SKM-1 (cell line): ENCODE measurements at regions not wholly inside any gene's neighbourhood (a gene's known extent, or its start where the extent isn't known, plus 50 kb on each side); places are given as distances from the start of the nearest gene placed in this dataset.

ENCODE experiments used
- DNase-seq: peaks from one replicate; lab custom pipeline; 2025; ENCODE audit not compliant: unreplicated experiment; lab: John Stamatoyannopoulos, UW

DNA sequence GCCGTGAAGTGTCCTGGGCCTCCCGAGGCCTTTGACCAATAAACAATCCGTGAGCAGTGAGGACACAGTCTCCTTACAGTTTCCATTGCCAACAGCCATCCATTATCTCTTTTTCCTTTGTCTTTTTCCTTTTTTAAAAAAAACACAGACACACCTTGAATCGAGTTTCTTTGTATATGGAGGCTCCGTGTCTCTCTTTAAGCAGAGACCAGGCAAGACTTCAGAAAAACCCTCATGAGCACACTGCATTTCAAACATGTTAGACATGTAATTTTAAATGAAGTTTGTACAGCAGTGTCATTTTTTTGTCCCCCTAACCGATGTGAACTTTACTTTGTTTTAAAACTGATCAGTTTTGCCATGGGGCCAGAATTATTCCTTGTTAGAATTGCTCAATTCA is 111.1 kb downstream of the SPTSSA start:
- no peak for DNase-seq

DNA sequence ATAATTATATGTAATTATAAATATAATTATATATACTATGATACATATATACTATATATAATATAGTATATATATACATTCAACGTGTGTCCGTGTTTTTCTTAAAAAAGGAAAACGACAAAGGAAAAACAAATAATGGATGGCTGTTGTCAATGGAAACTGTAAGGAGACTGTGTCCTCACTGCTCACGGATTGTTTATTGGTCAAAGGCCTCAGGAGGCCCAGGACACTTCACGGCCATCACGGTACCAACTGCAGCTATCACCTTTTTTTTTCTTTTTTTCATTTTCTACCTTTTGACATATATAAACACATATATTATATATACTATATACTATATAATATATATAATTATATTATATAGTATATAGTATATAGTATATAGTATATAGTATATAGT is 113.4 kb downstream of the SPTSSA start:
- no peak for DNase-seq

DNA sequence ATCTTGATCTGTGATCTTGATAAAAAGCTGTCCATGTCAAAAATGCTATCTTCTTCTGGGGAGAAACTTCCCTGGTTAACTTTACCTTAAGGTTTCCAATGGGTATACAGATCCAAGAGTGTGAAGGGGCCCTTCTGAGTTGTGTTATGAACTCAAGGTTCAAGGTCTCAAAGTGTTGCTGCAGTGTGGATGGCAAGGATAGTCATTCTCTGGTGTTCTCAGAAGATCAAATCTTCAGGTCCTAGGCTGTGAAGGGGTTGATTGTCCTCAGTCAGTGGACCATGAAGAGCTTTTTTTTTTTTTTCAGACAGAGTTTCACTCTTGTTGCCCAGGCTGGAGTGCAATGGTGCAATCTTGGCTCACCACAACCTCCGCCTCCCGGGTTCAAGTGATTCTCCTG is 114.4 kb downstream of the SPTSSA start:
- DNase-seq: no peak

DNA sequence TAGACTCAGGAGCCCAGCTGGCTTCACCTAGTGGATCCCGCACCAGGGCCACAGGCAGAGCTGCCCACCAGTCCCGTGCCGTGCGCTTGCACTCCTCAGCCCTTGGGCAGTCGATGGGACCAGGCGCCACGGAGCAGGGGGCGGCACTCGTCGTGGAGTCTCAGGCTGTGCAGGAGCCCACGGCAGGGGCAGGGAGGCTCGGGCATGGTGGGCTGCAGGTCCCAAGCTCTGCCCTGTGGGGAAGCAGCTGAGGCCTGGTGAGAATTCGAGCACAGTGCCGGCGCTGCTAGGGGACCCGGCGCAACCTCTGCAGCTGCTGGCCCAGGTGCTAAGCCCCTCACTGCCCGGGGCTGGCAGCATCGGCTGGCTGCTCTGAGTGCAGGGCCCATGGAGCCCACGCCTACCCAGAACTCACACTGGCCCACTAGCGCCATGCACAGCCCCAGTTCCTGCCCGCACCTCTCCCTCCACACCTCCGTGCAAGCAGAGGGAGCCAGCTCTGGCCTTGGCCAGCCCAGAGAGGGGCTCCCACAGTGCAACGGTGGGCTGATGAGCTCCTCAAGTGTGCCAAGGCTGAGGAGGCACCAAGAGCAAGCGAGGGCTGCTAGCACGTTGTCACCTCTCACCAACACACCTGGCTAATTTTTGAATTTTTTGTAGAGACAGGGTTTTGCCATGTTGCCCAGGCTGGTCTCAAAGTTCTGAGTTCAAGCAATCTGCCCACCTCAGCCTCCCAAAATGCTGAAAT is 116.1 kb downstream of the SPTSSA start:
- DNase-seq: no peak

DNA sequence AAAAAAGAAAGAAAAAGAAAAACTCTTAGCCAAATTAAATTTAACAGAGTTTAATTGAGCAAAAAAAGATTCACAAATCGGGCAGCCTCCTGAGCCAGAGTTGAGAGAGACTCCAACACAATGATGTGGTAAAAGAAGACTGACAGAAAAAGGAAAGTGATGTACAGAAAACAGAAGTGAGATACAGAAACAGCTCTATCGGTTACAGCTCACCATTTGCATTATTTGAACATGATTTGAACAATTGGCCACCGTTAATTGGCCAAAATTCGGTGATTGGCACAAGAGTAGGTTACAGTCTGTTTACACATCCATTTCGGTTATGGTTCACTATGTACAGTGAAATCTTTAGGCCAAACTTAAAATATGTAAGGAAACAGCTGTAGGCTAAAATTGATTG is 117.7 kb downstream of the SPTSSA start:
- DNase-seq: no peak

DNA sequence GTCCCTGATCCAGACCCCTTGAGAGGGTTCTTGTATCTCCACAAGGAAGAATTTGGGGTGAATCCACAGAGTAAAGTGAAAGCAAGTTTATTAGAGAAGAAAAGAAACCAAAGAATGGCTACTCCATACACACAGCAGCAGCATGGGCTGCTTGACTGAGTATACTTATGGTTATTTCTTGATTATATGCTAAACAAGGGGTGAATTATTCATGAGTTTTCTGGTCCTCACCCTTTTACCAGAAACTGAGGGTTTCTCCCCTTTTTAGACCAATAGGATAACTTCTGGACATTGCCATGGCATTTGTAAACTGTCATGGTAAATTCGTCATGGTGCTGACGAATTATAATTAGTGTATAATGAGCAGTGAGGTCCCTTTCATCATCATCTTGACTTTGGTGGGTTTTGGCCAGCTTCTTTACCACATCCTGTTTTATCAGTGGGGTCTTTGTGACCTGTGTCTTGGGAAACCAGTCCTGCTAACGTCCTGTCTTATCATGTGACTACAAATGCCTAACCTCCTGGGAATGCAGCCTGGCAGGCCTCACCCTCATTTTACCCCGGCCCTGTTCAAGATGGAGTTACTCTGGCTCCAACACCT is 121.9 kb downstream of the SPTSSA start:
- no peak for DNase-seq

DNA sequence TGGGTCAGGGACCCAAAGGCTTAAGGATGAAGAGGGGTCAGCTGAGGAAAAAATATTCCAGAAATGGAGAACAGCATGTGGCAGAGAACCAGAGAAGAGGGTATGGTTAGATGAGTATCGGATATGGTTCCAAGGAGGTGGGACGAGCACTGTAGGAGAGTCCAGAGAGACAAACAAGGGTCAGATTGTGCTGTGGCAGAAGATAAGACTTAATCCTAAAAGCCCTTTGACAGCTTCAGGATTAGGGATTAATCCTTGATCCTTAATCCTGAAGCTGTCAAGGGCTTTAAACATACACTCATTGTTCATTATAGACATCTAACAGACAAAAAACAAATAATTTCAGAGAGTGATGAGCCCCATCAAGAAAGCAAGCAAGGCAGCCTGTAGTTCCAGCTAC is 124.0 kb downstream of the SPTSSA start:
- DNase-seq: no peak

DNA sequence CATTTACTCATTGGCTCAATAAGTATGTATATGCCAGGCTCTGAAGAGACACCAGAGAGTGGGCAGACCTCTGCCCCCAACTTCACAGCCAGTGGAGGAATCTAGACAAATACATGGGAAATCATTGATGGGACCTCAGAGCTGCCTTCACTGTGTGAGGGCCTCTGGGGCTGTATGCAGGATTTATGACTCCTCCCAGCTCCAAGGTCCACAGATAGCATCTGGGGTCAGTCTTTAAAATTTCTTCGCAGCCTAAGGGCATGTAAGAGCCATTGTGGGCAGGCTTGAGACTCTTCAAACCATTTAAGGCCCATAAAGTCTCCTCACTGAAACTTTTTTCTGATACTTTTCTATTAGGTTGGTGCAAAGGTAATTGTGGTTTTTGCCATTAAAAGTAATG is 125.5 kb downstream of the SPTSSA start:
- DNase-seq: no peak

DNA sequence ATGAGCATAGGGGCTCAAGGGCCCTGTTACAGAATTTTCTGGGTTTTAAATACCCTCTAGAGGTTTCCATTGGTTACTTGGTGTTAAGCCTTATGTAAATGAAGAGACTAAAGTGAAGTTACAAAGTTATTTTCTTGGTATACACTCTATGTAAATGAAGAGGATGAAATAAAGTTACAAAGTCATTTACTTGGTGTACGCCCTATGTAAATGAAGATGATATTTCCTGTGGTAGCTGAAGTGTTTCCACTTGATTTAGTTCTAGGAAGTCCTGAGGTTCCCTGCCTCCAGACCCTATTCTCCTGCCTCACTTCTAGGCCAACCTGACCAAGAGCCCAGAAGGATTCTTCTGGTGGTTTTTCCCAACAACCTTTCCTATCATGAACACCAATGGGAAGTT is 126.1 kb downstream of the SPTSSA start:
- DNase-seq: no peak

DNA sequence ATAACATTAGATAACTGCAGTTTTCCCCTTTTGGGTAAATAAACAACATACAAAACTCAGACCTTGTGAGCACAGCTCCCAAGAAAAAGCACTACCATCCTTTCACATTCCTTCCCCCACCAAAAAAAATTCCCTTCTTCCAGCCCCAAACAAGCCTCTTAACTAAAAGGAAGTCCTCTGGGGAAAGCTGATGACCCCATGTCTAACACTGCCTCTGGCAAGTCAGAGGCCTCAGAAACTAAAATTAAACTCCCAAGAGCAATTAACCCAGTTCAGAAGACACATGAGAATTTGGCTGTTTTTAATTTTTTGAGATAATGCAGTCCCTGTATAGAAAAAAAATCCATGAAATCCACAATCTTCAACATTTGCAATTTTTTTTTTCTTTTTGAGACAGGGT is 127.7 kb downstream of the SPTSSA start:
- DNase-seq: no peak

DNA sequence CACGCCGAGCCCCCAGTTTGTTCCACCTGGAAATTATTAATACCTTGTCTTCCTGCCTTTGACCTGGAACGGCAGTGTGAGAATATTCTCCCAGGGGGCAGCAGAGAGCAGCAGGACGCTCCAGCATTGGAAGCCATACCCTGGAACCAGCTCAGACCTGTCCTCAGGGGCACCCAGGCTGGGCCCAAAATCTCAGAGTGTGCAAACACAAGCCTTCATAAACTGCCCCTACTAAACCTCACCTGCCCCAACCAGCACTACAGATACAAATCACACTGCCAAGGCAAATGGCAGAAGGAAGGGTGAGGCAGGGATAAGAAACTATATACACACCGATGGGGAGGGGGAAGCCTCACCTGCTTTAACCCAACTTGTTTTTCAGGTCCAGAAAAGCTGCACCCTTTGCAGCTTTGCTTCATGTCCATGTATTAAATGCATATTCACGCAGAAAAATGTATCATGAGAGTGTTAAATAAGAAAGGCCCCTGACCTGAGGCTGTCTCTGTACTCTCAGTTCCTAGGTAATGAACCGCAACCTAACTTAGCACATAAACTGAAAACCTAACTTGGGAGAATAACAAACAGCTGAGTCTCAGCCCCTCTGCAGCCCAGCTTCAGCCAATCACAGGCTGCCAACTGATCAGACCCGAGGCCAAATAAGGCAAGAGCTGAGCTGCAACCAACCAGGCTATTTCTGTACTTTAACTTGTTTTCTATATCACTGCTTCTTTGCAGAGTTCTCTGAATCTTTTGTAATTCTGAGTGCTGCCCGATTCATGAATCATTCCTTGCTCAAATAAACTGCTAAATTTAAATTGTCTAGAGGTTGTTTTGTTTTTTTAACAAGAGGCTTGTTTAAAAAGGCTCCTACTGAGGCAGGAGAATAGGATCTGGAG is 130.1 kb downstream of the SPTSSA start:
- peak; percentile 6 for DNase-seq

DNA sequence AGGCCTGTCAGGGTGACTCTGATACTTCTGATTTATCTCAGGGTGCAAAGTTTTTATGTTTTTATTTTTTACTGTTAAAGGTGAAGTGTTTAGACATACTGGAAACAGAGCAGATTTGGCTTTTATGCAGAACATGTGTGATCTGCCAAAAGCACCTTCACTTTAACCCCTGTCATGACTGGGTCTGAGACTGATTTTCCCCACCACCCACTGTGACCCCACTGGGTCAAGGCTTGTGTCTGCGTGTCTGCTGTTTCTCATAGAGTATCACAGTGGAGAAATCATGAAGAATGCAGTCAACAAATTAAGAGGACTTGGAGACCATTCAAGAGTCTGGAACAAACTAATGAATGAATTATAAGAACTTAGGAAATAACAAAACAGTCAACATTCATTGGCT is 131.2 kb downstream of the SPTSSA start:
- no peak for DNase-seq

DNA sequence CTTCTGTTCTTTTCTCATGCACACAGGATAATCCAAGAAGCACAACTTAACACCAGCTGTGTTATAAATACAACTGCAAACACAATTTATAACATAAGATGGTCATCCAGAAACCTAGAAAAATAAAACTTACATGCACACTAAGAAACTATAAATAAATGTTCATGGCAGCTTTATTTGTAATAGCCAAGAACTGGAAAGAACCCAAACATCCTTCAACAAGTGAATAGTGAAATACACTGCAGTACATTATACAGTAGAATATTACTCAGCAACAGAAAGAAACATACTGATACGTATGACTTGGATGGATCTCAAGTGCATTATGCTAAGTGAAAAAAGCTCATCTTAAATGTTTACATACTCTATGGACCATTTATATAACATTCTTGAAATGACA is 132.7 kb downstream of the SPTSSA start:
- no peak for DNase-seq

DNA sequence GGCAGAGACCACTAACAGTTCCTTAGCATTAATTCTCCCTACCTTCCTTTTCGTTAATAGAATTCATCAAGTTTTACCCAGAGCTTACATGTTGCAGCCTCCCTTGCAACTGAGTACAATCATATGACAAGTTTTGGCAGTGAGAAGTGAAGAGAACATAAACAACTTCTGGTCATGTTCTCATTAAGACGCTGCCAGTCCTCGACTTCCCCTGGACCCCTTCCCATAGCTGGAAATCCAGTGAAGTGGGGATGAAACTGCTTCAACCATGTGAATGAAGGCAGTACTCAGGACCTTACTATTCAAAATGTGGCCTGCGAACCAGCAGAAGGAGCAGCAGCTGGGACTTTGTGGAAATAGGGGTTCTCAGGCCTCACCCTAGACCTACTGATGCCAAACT is 133.9 kb downstream of the SPTSSA start:
- no peak for DNase-seq

DNA sequence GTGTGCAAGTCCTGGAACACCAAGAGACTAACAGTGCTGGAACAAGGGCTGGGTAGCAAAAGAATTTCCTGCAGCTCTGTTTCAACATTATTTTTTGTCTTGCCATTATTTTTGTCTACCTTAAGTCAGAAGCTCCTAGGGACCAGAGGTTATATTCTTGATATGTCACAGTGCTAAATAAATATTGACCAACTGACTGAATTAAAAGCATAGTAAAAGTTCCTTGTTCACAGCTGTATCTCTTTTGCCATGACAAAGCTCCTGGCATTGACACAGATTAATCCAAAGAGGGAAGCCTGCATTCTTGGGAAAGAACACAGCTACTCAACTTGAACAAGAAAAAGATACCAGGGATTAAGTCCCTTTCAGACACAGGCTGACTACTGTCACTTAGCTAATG is 136.5 kb downstream of the SPTSSA start:
- no peak for DNase-seq

DNA sequence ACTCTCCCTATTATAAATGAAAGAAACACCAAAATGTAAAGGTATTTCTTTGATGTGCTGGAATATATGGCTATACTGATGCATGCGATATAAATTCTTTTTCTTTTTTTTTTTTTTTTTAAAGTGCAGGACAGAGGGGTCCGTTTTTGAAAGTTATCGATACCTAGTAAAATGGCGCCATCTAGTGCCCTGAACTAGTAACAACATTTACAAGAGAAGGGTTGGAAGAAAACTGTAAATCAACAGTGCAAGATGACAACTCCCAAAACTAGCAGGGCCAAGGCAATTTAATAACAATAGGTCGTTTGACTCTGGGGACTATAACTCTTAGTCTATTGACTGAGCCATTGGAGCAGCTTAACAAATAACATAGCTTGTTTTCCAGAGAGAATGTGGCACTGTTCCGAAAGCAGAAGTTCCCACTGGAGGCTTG is 137.7 kb downstream of the SPTSSA start:
- no peak for DNase-seq

DNA sequence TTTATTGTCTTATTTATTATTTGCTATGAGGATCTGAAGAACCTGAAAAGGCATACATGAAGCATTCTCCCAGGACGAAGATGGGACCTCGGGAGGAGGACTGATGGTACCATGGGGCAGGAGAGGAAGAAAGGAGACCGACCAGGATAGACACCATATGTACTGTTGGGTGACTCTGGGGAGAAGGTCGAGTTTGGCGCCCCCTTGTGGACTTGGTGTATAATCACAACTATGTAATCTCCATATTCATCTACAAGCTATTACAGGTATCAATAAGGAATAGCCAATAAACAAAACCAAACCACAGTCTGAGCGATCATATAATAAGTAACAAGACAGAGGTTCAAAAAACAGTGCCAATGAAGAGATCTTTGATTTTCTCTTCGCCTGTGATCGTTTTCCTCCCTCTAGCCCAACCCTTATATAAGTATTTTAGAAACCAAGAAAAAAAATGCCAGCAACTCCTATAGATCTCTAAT is 139.1 kb downstream of the SPTSSA start:
- peak; percentile 18 for DNase-seq

DNA sequence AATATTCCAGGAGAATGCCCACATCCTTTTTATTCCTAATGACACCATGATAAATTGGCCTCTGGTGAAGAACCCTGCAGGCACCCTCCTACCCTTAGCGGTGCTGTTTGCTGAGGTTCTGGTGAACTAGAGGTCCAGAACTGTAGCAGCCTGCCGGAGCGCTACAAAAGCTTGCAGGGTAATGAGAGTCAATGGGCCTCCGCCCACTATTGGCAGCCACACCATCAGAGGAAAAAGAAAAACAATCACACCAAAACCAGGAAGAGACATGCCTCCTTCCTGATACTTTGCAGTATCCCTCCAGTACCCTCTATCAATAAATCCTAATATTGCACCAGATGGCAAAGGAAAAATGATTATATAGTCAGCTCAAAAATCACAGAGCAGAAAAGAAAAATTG is 142.9 kb downstream of the SPTSSA start:
- DNase-seq: no peak

DNA sequence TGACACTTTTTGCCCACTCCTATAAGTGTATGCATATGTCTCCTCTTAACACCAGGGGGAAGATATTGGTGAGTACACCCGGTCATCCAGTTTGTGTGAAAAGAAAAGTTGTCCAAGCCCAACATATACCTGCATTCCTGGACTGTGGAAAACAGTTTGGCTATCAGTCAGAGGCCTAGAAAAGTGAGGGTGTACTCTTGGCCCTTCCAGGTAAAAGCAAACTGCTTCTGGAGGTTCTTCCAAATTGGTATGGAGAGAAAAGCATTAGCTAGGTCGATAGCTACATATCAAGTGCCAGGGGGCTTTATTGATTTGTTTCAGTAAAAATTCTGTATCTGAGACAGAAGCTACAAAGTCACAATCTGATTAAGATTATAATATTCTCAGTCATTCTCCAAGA is 144.0 kb downstream of the SPTSSA start:
- no peak for DNase-seq

DNA sequence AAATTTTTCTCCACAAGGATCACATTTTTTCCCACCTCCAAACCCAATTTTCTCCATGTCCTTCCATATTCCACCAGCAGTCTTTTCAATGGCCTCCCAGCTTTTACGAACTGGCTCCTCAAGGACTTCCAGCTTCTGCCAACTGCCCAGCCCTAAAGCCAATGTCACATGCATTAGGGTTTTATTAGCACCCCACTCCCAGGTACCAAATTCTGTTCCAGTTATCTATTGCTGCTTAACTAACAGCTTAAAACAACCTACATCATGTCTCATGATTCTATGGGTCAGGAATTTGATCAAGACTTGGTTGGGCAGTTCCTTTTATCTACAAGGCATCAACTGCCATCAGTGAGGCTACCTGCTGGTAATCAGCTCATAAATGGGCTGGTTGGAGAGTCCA is 151.3 kb downstream of the SPTSSA start:
- no peak for DNase-seq

DNA sequence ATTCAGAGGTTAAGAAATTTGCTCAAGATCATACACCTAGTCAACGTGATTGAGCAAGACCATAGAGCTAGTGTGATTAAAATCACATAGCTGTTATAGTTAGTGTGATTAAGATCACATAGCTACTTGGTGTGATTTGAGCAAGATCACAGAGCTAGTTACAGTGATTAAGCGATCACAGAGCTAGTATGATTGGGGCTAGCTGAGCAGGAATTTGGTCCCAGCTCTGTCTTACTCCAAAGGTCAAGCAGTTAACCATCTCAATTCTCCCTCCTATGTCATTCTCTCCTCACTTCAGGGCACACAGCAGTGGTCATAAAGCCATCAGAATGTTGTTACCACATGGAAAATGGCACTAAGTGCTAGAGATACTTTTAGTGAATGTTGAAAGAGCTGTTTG is 158.2 kb downstream of the SPTSSA start:
- no peak for DNase-seq

DNA sequence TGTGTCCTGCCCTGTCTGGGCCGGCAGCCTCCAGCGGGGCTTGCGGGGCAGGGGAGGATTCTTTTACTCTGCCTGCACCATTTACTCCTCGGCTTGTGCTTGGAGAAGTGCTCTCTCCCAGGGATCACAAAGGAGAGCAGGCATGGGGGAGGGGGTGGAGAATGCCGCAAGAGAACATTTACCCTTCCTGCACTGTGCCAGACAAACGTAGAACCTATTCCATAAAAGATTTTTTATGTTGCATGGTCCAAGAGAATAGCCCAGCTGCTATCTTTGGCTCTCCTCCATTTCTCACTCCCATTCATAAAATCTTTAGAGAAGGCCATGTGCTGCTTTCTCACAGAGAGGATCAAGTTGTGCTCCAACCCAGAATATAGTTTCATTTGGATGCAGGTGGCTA is 159.4 kb downstream of the SPTSSA start:
- no peak for DNase-seq
